Nephron (organoid): ENCODE measurements at regions not wholly inside any gene's neighbourhood (a gene's known extent, or its start where the extent isn't known, plus 50 kb on each side); places are given as distances from the start of the nearest gene placed in this dataset.

Experiments
- H3K27ac Mint-ChIP-seq, 3 experiments: 2 replicates each; pipeline ENCODE4 v1.8.0; 2020; ENCODE audit warnings: mixed read lengths in 3 of 3, mild to moderate bottlenecking in 2 of 3, moderate library complexity in 1 of 3
- H3K27me3 Mint-ChIP-seq: 2 replicates; pipeline ENCODE4 v1.8.0; 2021; ENCODE audit warnings: low read depth, mild to moderate bottlenecking, moderate library complexity, mixed read lengths
- H3K36me3 Mint-ChIP-seq: 2 replicates; pipeline ENCODE4 v1.8.0; 2020; ENCODE audit warnings: low read depth, mixed read lengths
- H3K4me1 Mint-ChIP-seq: 2 replicates; pipeline ENCODE4 v1.8.0; 2020; ENCODE audit warnings: mixed read lengths
- H3K4me3 Mint-ChIP-seq, 3 experiments: 2 replicates each; pipeline ENCODE4 v1.8.0; 2020; ENCODE audit warnings: mild to moderate bottlenecking in 3 of 3, mixed read lengths in 3 of 3, moderate library complexity in 2 of 3
- H3K9me3 Mint-ChIP-seq: 2 replicates; pipeline ENCODE4 v1.8.0; 2020; ENCODE audit warnings: mixed read lengths
- TF ChIP-seq, protein P1 (sequence below), 3 experiments: fragments of 200-600 bp; sonication (generic); IDR thresholded peaks; one replicate each; pipeline ENCODE4 v1.5.0; 2021; ENCODE audit warnings: antibody characterized with exemption in 3 of 3; ENCODE audit not compliant: unreplicated experiment in 3 of 3

DNA sequence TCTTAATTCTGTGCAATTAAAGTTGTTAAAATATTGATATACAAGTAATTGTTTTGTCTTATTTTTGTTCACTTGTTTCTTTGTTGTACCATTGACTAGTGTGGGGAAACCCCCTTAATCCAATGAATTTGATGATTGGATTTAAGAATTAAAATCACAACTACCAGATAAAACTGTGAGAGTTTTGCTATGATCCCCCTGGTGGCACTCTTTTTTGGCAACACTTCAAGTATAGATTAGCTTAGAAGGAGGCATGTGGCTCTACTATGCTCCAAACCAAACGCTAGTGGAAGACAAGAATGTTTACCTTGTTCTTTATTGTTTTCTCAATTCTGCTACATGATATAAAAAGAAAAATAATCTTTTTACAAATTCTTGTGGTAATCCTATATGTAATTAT lies 477.8 kb upstream of the ETAA1 start:
- Mint-ChIP-seq H3K27me3 (no peaks in the 10 kb centered on the region), H3K9me3 (no peaks in the 10 kb centered on the region), H3K4me1 (no peaks in the 10 kb centered on the region), H3K27ac (no peak overlapping the region), H3K36me3 (no peaks in the 10 kb centered on the region), H3K4me3 (no peak overlapping the region)
- TF ChIP-seq, protein P1, sequence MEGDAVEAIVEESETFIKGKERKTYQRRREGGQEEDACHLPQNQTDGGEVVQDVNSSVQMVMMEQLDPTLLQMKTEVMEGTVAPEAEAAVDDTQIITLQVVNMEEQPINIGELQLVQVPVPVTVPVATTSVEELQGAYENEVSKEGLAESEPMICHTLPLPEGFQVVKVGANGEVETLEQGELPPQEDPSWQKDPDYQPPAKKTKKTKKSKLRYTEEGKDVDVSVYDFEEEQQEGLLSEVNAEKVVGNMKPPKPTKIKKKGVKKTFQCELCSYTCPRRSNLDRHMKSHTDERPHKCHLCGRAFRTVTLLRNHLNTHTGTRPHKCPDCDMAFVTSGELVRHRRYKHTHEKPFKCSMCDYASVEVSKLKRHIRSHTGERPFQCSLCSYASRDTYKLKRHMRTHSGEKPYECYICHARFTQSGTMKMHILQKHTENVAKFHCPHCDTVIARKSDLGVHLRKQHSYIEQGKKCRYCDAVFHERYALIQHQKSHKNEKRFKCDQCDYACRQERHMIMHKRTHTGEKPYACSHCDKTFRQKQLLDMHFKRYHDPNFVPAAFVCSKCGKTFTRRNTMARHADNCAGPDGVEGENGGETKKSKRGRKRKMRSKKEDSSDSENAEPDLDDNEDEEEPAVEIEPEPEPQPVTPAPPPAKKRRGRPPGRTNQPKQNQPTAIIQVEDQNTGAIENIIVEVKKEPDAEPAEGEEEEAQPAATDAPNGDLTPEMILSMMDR (IDR thresholded peaks at IDR 0.05; ENCODE audit: unreplicated experiment in 3 of 3): no peak

- TF ChIP-seq, protein P1 (IDR thresholded peaks at IDR 0.05; ENCODE audit: unreplicated experiment in 3 of 3): no peak
- Mint-ChIP-seq H3K27ac (no peak overlapping the region), H3K4me3 (no peak overlapping the region), H3K27me3 (no peaks in the 10 kb centered on the region), H3K36me3 (no peaks in the 10 kb centered on the region), H3K4me1 (no peaks in the 10 kb centered on the region), H3K9me3 (no peaks in the 10 kb centered on the region)
These were observed 476.7 kb upstream of the ETAA1 start for GRCh38 chr2:66920415-66920814.

DNA sequence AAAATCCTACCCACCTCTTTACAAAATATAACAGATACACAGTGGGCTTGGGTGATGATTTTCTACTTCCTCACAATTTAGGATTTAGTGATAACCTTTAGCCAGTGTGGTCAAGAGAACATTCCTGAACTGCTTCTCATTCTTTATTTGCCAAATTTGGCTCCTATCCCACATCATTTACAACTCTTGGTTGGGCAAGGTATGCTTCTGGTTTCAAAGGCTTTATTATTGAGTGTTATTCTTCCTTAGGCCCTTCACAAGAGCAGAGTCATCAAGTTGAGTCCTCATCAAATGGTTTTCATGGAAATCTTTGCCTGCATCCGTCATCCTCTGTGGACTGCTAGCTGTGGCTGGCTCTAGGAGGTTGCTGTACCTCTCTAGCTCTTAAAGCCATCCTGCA lies 472.0 kb upstream of the ETAA1 start:
- Mint-ChIP-seq H3K4me3 (no peak overlapping the region), H3K4me1 (peaks cover 8% of the 10 kb centered on the region), H3K27me3 (no peaks in the 10 kb centered on the region), H3K9me3 (no peaks in the 10 kb centered on the region), H3K36me3 (no peaks in the 10 kb centered on the region), H3K27ac (no peak overlapping the region)
- TF ChIP-seq, protein P1 (IDR thresholded peaks at IDR 0.05; ENCODE audit: unreplicated experiment in 3 of 3): no peak

DNA sequence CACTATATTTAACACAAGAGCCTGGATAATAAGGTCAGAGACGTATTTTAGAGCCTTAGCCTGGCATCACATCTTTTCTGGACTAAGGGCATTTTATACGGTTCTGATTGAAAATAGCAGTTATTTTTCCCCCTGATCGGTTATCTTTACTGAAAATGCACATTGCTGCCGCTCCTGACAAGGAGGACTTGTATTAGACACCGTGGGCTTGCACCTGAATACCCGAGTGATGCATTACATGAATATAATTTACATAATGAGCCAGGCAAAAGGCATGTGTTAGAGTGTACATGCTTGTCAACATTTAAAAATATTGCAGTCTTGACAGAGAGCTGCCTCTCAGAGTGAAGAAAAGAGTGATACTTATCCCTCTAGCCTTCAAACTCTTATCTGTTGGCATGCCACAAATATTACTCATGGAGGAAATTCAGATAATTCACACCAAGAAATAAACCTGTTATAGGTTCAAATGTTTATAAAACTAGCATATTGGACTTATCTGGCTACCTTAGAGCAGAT lies 470.5 kb upstream of the ETAA1 start:
- H3K4me1 Mint-ChIP-seq: peaks cover 21% of the 10 kb centered on the region
- TF ChIP-seq, protein P1 (IDR thresholded peaks at IDR 0.05; ENCODE audit: unreplicated experiment in 3 of 3): no peak
- H3K27me3 Mint-ChIP-seq: no peaks in the 10 kb centered on the region
- H3K9me3 Mint-ChIP-seq: no peaks in the 10 kb centered on the region
- H3K27ac Mint-ChIP-seq: no peak overlapping the region
- H3K4me3 Mint-ChIP-seq: no peak overlapping the region
- no peaks in the 10 kb centered on the region for H3K36me3 Mint-ChIP-seq

GRCh38 chr2:66929632-66930338 lies 467.3 kb upstream of the ETAA1 start:
- Mint-ChIP-seq H3K4me3 (no peak overlapping the region), H3K27me3 (peaks cover 3% of the 10 kb centered on the region), H3K27ac (peak overlapping the region; percentile 64 to 79 (median 74)), H3K9me3 (no peaks in the 10 kb centered on the region), H3K36me3 (no peaks in the 10 kb centered on the region), H3K4me1 (peaks cover 21% of the 10 kb centered on the region)
- TF ChIP-seq, protein P1 (IDR thresholded peaks at IDR 0.05; ENCODE audit: unreplicated experiment in 3 of 3): no peak
